H1 (cell line): ENCODE measurements at regions not wholly inside any gene's neighbourhood (a gene's known extent, or its start where the extent isn't known, plus 50 kb on each side); places are given as distances from the start of the nearest gene placed in this dataset.

Experiments used
- EZH2 ChIP-seq: fragments of 200-600 bp; sonication (generic); IDR thresholded peaks from 2 replicates; pipeline ENCODE4 v1.7.1; 2012; ENCODE audit warnings: low read depth, mild to moderate bottlenecking, moderate library complexity, low read length, inconsistent platforms; ENCODE audit not compliant: severe bottlenecking
- POLR2A ChIP-seq, 2 experiments: IDR thresholded peaks; 1 replicate in 1 of 2; 2 replicates in 1 of 2; pipeline ENCODE4 v1.6.1; 2011; ENCODE audit warnings: low read depth in 2 of 2, low read length in 2 of 2, mild to moderate bottlenecking in 2 of 2; ENCODE audit errors: control extremely low read depth in 1 of 2
- POLR2AphosphoS5 ChIP-seq: IDR thresholded peaks from 2 replicates; pipeline ENCODE4 v1.6.1; 2011; ENCODE audit warnings: low read depth, low read length
- RFX5 ChIP-seq: IDR thresholded peaks from 2 replicates; pipeline ENCODE4 v1.6.1; 2011; ENCODE audit warnings: low read depth, low read length, improper control_type of control experiment, borderline replicate concordance
- SIN3A ChIP-seq, 2 experiments: IDR thresholded peaks in 1 of 2; conservative IDR thresholded peaks in 1 of 2; 2 replicates each; pipeline ENCODE4 v1.6.1; 2011 to 2012; ENCODE audit warnings: low read length in 2 of 2, improper control_type of control experiment in 1 of 2, low read depth in 1 of 2, mild to moderate bottlenecking in 1 of 2
- SIX5 ChIP-seq: IDR thresholded peaks from 2 replicates; pipeline ENCODE4 v1.6.1; 2011; ENCODE audit warnings: mild to moderate bottlenecking, low read depth, low read length
- SP1 ChIP-seq: IDR thresholded peaks from 2 replicates; pipeline ENCODE4 v1.6.1; 2011; ENCODE audit warnings: low read depth, low read length
- SP2 ChIP-seq: IDR thresholded peaks from 2 replicates; pipeline ENCODE4 v1.6.1; 2012; ENCODE audit warnings: mild to moderate bottlenecking, low read length, inconsistent platforms
- TF ChIP-seq, protein P1 (sequence below), 3 experiments: IDR thresholded peaks; 1 replicate in 2 of 3; 2 replicates in 1 of 3; pipeline versions ENCODE4 v1.5.1 to v1.6.1; 2011; ENCODE audit warnings: low read length in 3 of 3, mild to moderate bottlenecking in 3 of 3, inconsistent platforms in 2 of 3, low read depth in 1 of 3, moderate library complexity in 1 of 3; ENCODE audit not compliant: insufficient read depth in 1 of 3; ENCODE audit errors: control extremely low read depth in 1 of 3
- TF ChIP-seq, protein P2 (sequence below): IDR thresholded peaks from 2 replicates; pipeline ENCODE4 v1.6.1; 2012; ENCODE audit warnings: inconsistent platforms
- TF ChIP-seq, protein P3 (sequence below): IDR thresholded peaks from 2 replicates; pipeline ENCODE4 v1.6.1; 2011; ENCODE audit warnings: low read depth, mild to moderate bottlenecking, low read length; ENCODE audit not compliant: insufficient read depth

DNA sequence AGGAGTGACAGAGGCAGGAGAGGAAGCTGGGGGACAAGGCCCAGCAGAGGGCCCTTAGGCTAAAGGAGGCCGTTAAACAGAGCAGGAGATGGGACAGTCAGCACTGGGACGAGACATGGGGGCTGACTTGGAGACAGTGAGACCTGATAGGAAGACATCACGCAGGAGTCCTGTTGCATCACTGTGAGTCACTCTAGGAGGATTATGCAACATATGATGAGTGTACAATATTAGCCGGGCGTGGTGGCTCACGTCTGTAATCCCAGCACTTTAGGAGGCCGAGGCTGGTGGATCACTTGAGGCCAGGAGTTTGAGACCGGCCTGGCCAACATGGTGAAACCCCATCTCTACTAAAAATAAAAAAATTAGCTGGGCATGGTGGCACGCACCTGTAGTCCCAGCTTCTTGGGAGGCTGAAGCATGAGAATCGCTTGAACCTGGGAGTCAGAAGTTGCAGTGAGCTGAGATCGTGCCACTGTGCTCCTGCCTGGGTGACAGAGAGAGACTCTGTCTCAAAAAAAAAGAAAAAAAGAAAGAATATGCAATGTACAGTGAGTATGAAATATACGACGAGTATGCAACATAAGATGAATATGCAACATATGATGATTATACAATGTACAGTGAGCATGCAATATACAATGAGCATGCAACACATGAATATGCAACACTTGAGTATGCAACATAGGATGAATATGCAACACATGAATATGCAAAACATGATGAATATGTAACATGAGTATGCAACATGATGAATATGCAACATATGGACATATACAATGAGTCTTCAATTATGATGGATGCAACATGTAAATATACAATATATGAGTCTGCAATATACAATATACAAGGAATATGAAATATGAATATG is 83.3 kb upstream of the ID2 start:
- TF ChIP-seq SP1 (no peak), POLR2A (IDR thresholded peaks at IDR 0.05; ENCODE audit: control extremely low read depth in 1 of 2, low read depth in 2 of 2, low read length in 2 of 2) (no peak), SP2 (no peak), POLR2AphosphoS5 (no peak), SIN3A (conservative IDR thresholded peaks at IDR 0.05 in 1 of 2, IDR thresholded peaks at IDR 0.05 in 1 of 2; ENCODE audit: low read depth in 1 of 2, low read length in 2 of 2) (no peak), RFX5 (no peak), SIX5 (no peak), EZH2 (no peak)
- TF ChIP-seq, protein P1, sequence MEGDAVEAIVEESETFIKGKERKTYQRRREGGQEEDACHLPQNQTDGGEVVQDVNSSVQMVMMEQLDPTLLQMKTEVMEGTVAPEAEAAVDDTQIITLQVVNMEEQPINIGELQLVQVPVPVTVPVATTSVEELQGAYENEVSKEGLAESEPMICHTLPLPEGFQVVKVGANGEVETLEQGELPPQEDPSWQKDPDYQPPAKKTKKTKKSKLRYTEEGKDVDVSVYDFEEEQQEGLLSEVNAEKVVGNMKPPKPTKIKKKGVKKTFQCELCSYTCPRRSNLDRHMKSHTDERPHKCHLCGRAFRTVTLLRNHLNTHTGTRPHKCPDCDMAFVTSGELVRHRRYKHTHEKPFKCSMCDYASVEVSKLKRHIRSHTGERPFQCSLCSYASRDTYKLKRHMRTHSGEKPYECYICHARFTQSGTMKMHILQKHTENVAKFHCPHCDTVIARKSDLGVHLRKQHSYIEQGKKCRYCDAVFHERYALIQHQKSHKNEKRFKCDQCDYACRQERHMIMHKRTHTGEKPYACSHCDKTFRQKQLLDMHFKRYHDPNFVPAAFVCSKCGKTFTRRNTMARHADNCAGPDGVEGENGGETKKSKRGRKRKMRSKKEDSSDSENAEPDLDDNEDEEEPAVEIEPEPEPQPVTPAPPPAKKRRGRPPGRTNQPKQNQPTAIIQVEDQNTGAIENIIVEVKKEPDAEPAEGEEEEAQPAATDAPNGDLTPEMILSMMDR (IDR thresholded peaks at IDR 0.05; ENCODE audit: control extremely low read depth in 1 of 3, insufficient read depth in 1 of 3, low read depth in 1 of 3, low read length in 3 of 3) = no peak
- TF ChIP-seq, protein P2, sequence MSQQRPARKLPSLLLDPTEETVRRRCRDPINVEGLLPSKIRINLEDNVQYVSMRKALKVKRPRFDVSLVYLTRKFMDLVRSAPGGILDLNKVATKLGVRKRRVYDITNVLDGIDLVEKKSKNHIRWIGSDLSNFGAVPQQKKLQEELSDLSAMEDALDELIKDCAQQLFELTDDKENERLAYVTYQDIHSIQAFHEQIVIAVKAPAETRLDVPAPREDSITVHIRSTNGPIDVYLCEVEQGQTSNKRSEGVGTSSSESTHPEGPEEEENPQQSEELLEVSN = no peak
- TF ChIP-seq, protein P3, sequence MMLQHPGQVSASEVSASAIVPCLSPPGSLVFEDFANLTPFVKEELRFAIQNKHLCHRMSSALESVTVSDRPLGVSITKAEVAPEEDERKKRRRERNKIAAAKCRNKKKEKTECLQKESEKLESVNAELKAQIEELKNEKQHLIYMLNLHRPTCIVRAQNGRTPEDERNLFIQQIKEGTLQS = no peak
